ENCODE measurements at regions not wholly inside any gene's neighbourhood (a gene's known extent, or its start where the extent isn't known, plus 50 kb on each side); places are given as distances from the start of the nearest gene placed in this dataset.

DNA sequence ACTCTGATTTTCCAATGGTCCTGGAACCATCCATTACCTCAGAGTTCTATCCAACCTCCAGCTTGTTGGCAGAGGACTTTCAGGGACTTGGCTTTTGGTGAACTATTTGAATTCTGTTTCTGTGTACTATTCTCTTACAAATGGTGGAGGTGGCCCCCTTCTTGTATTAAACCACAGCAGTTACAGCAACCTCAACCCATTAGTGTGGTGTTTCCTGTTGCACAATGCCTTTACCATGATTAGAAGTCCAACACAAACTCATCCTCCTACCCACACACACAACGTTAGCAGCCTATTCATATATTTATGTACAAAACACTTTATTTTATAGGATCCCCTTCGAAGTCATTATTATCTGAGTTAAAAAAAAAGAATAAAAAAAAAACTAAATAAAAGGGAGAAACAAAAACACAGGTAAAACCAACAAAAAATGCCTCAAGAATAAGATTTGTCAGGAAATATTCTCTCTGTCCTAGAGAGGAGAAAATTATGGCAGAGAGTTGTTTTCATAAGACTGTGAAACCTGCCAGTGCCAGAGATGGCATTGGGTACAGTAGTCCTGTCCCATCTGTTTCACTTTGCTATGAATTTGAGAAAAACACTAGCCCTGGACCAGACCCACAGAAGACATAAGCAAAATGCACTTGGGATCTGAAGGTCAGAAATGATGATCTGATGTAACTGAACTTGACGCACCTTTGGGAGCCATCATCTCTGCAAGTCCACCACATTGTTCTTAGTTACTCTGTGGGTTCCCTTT, 1896.0 kb upstream of the PIK3C3 start:
- peak in 1 of 2 donors; percentile 3 for DNase-seq (ENCODE audit: low read depth in 1 of 2, low spot score in 1 of 2)
- Histone ChIP-seq H3K27me3 (no peaks in the 10 kb centered on the region), H3K4me3 (no peak overlapping the region), H3K36me3 (no peaks in the 10 kb centered on the region), H3K4me1 (ENCODE audit: low read depth) (no peaks in the 10 kb centered on the region), H3K9me3 (ENCODE audit: low read depth) (no peaks in the 10 kb centered on the region), H3K27ac (no peak overlapping the region)
- TF ChIP-seq, protein P1, sequence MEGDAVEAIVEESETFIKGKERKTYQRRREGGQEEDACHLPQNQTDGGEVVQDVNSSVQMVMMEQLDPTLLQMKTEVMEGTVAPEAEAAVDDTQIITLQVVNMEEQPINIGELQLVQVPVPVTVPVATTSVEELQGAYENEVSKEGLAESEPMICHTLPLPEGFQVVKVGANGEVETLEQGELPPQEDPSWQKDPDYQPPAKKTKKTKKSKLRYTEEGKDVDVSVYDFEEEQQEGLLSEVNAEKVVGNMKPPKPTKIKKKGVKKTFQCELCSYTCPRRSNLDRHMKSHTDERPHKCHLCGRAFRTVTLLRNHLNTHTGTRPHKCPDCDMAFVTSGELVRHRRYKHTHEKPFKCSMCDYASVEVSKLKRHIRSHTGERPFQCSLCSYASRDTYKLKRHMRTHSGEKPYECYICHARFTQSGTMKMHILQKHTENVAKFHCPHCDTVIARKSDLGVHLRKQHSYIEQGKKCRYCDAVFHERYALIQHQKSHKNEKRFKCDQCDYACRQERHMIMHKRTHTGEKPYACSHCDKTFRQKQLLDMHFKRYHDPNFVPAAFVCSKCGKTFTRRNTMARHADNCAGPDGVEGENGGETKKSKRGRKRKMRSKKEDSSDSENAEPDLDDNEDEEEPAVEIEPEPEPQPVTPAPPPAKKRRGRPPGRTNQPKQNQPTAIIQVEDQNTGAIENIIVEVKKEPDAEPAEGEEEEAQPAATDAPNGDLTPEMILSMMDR (IDR thresholded peaks at IDR 0.05; ENCODE audit: low read depth, low read length): no peak

DNA sequence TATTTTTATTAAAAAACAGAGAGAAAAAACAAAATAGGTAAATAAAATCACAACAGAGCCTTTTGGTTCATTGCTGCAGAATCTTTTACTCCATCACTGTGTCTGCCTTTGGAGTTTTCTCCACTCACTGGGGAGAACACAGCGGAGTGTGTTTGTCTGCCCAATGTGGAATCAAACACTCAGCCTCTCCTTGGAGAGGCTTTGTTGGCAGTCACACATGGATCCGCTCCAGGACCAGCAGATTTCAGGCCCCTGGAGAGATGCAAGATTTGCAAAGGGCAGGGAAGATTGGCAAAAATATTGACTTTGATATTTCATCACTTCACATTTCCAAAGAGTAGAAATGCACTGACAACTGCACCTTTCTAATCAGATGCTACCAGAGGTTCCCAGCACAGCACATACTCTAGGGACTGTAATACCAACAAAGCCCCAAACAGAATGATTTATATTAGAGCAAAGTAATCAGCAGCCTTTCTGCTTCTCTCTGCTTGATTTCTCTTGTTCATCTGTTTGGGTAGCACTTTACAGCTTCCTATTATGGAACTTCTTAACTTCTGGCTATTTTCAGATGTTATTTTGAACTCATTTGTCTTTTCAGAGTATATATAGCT, 1898.8 kb upstream of the PIK3C3 start:
- Histone ChIP-seq H3K9me3 (ENCODE audit: low read depth) (no peaks in the 10 kb centered on the region), H3K36me3 (no peaks in the 10 kb centered on the region), H3K27me3 (no peaks in the 10 kb centered on the region), H3K4me1 (ENCODE audit: low read depth) (no peaks in the 10 kb centered on the region), H3K4me3 (no peak overlapping the region), H3K27ac (no peak overlapping the region)
- DNase-seq (ENCODE audit: low read depth in 1 of 2, low spot score in 1 of 2): peak in 1 of 2 donors; percentile 0
- TF ChIP-seq, protein P1 (IDR thresholded peaks at IDR 0.05; ENCODE audit: low read depth, low read length): no peak

DNA sequence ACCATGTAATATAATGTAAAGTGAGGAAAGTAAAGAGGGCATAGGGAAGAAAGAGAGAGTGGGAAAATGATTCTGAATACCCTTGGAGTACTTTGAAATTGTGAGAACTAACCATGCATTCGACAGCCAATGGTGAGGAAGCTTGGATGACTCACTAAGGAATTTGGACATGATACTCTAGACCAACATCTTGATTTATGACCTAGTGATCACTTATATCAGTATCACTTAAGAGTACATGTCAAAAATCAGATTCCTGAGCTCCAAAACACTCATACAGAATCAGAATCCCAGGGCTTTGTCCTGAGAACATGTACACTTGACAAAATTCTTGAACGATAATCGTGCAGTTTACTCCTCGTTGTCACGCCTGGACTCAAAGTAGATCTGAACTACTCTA, 1899.8 kb upstream of the PIK3C3 start:
- no peak for DNase-seq (ENCODE audit: low read depth in 1 of 2, low spot score in 1 of 2)
- Histone ChIP-seq H3K4me1 (ENCODE audit: low read depth) (no peaks in the 10 kb centered on the region), H3K27me3 (no peaks in the 10 kb centered on the region), H3K36me3 (no peaks in the 10 kb centered on the region), H3K9me3 (ENCODE audit: low read depth) (no peaks in the 10 kb centered on the region), H3K27ac (no peak overlapping the region), H3K4me3 (no peak overlapping the region)
- TF ChIP-seq, protein P1 (IDR thresholded peaks at IDR 0.05; ENCODE audit: low read depth, low read length): no peak

DNA sequence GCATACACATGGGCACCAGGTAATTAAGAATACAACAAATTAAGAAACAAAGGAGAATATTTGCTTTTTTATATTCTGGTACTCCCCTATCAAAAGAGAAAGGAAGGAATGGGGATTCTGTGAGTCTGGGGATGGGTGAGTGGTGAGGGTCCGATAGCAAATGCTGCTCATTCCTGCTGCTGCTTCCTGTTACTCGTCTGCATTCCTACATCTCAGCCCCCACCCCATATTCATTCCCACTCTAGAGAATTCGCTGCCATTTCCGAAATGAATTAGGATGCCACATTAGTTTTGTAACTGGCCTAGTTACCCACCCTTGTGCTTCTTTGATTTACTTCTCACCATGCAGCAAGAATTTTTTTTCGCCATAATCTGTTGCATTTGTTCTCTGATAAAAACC, 1905.3 kb upstream of the PIK3C3 start:
- TF ChIP-seq, protein P1 (IDR thresholded peaks at IDR 0.05; ENCODE audit: low read depth, low read length): no peak
- H3K27ac ChIP-seq: no peak overlapping the region
- no peaks in the 10 kb centered on the region for H3K27me3 ChIP-seq

DNA sequence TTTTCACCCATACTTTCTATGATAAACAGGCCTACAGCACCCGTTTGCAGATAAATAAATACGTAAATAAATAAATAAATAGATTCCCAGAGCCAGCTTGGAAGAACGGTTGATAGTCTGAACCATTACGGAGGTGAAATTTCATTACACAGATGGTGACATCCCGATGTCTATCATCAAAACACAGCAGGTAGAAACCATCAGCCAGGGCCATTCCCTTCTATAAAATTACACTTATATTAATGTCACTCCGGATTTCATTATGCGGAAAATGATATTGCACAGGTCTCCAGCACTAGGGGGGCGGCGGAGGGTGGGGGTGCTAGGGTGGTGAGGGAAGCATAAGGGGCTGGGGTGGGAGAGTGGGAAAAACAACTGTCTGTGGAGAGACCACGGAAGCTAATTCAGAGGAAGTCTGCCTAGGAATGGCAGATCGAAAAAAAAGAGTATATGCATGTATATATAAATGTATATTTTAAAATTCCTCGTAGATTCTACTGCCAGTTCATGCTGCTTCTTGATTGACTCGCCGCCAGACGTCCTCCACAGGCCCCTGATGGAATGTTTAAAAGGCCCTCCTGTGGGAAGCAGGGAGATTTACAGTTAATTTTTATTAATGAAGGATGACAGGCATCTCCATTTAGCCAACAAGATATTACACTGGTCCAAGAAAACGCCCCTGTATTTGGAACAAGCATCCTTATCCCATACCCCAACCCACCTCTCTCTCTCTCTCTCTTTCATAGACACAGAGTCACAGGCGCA, 1906.0 kb upstream of the PIK3C3 start:
- no peaks in the 10 kb centered on the region for H3K36me3 ChIP-seq
- H3K4me1 ChIP-seq (ENCODE audit: low read depth): no peaks in the 10 kb centered on the region
- TF ChIP-seq, protein P1 (IDR thresholded peaks at IDR 0.05; ENCODE audit: low read depth, low read length): no peak

More for the DNA sequence above, 1905.3 kb upstream of the PIK3C3 start:
- Histone ChIP-seq H3K4me1 (ENCODE audit: low read depth) (no peaks in the 10 kb centered on the region), H3K36me3 (no peaks in the 10 kb centered on the region), H3K9me3 (ENCODE audit: low read depth) (no peaks in the 10 kb centered on the region), H3K4me3 (no peak overlapping the region)
- no peak for DNase-seq (ENCODE audit: low read depth in 1 of 2, low spot score in 1 of 2)

More for the DNA sequence above, 1906.0 kb upstream of the PIK3C3 start:
- no peak for DNase-seq (ENCODE audit: low read depth in 1 of 2, low spot score in 1 of 2)
- no peaks in the 10 kb centered on the region for H3K9me3 ChIP-seq (ENCODE audit: low read depth)
- H3K4me3 ChIP-seq: no peak overlapping the region
- no peak overlapping the region for H3K27ac ChIP-seq
- no peaks in the 10 kb centered on the region for H3K27me3 ChIP-seq

All from cardiac muscle cell (in vitro differentiated cells and primary cell).